ENCODE measurements at regions not wholly inside any gene's neighbourhood (a gene's known extent, or its start where the extent isn't known, plus 50 kb on each side); places are given as distances from the start of the nearest gene placed in this dataset.

GRCh38 chr2:235394278-235394828 lies 99.5 kb upstream of the AGAP1 start (continued):
- TF ChIP-seq RFX5 (IDR thresholded peaks at IDR 0.05; ENCODE audit: borderline replicate concordance, low read depth, low read length) (no peak), TCF12 (IDR thresholded peaks at IDR 0.05; ENCODE audit: low read depth, low read length) (no peak), KDM4A (IDR thresholded peaks at IDR 0.05; ENCODE audit: low read depth, low read length, severe bottlenecking) (no peak), EGR1 (IDR thresholded peaks at IDR 0.05; ENCODE audit: borderline replicate concordance, low read depth, low read length) (no peak)
